ENCODE measurements at regions not wholly inside any gene's neighbourhood (a gene's known extent, or its start where the extent isn't known, plus 50 kb on each side); places are given as distances from the start of the nearest gene placed in this dataset.

GRCh38 chr4:17366496-17366895, 145.4 kb downstream of the QDPR start:
- TF ChIP-seq CTCF (IDR thresholded peaks at IDR 0.05) (no peak), POLR2A (IDR thresholded peaks at IDR 0.05) (no peak), EP300 (IDR thresholded peaks at IDR 0.05) (no peak)

All from suprapubic skin (tissue), 3 donors.